GM23338 (cell line): ENCODE measurements at regions not wholly inside any gene's neighbourhood (a gene's known extent, or its start where the extent isn't known, plus 50 kb on each side); places are given as distances from the start of the nearest gene placed in this dataset.

Experiments
- ATAC-seq: fragments of 200-7000 bp; cut with Tn5 transposase; 3 replicates; pipeline ENCODE4 v1.9.1; 2020
- DNase-seq: peaks from one replicate; pipeline ENCODE4 v3.0.0-alpha.2; 2015; ENCODE audit warnings: low spot score
- H2AFZ ChIP-seq: fragments of 200-600 bp; sonication (generic); 2 replicates; pipeline ENCODE4 v1.8.0; 2016; ENCODE audit warnings: antibody characterized with exemption, mild to moderate bottlenecking, moderate library complexity
- H3F3A ChIP-seq: fragments of 200-600 bp; sonication (generic); replicated peaks from 2 replicates; pipeline ENCODE4 v1.8.0; 2017; ENCODE audit warnings: antibody characterized with exemption, mixed run types, low read depth
- H3K27ac ChIP-seq: fragments of 200-600 bp; sonication (generic); 2 replicates; pipeline ENCODE4 v1.6.1; 2016; ENCODE audit warnings: low read depth
- H3K27me3 ChIP-seq: fragments of 200-600 bp; sonication (generic); 2 replicates; pipeline ENCODE4 v1.8.0; 2016; ENCODE audit warnings: mild to moderate bottlenecking, mixed run types, moderate library complexity; ENCODE audit not compliant: insufficient read depth
- H3K36me3 ChIP-seq: fragments of 200-600 bp; sonication (generic); 2 replicates; pipeline ENCODE4 v1.8.0; 2016; ENCODE audit warnings: mild to moderate bottlenecking; ENCODE audit not compliant: insufficient read depth
- H3K4me1 ChIP-seq: fragments of 200-600 bp; sonication (generic); 2 replicates; pipeline ENCODE4 v1.8.0; 2016; ENCODE audit warnings: mild to moderate bottlenecking, moderate library complexity; ENCODE audit not compliant: insufficient read depth
- H3K4me2 ChIP-seq: fragments of 200-600 bp; sonication (generic); 2 replicates; pipeline ENCODE4 v1.7.1; 2017; ENCODE audit warnings: mixed run types
- H3K4me3 ChIP-seq: fragments of 200-600 bp; sonication (generic); 2 replicates; pipeline ENCODE4 v1.6.1; 2016; ENCODE audit warnings: mixed run types
- H3K79me2 ChIP-seq: fragments of 200-600 bp; sonication (generic); replicated peaks from 2 replicates; pipeline ENCODE4 v1.8.0; 2017; ENCODE audit warnings: mild to moderate bottlenecking; ENCODE audit not compliant: insufficient read depth
- H3K9me2 ChIP-seq: fragments of 200-600 bp; sonication (generic); 2 replicates; pipeline ENCODE4 v1.8.0; 2017; ENCODE audit not compliant: insufficient read depth
- H4K20me1 ChIP-seq: fragments of 200-600 bp; sonication (generic); replicated peaks from 2 replicates; pipeline ENCODE4 v1.8.0; 2017; ENCODE audit warnings: mild to moderate bottlenecking; ENCODE audit not compliant: insufficient read depth
- H3K27ac Mint-ChIP-seq: 2 replicates; pipeline ENCODE4 v1.8.0; 2020; ENCODE audit warnings: inconsistent platforms, mild to moderate bottlenecking, moderate library complexity, mixed read lengths
- H3K27me3 Mint-ChIP-seq: 3 replicates; pipeline ENCODE4 v1.8.0; 2022; ENCODE audit warnings: low read depth, mild to moderate bottlenecking, moderate library complexity, mixed read lengths, inconsistent platforms; ENCODE audit not compliant: insufficient read depth, poor library complexity
- H3K36me3 Mint-ChIP-seq: 3 replicates; pipeline ENCODE4 v1.8.0; 2021; ENCODE audit warnings: low read depth, mild to moderate bottlenecking, inconsistent platforms, moderate library complexity, mixed read lengths
- H3K4me1 Mint-ChIP-seq: 3 replicates; pipeline ENCODE4 v1.8.0; 2020; ENCODE audit warnings: mild to moderate bottlenecking, inconsistent platforms, mixed read lengths
- H3K4me3 Mint-ChIP-seq: 3 replicates; pipeline ENCODE4 v1.8.0; 2021; ENCODE audit warnings: moderate library complexity, mild to moderate bottlenecking, inconsistent platforms, mixed read lengths
- H3K9me3 Mint-ChIP-seq: 3 replicates; pipeline ENCODE4 v1.8.0; 2020; ENCODE audit warnings: moderate library complexity, mild to moderate bottlenecking, inconsistent platforms, mixed read lengths
- CREB1 ChIP-seq: fragments of 250-450 bp; sonication (Bioruptor Pico); IDR thresholded peaks from 2 replicates; pipeline ENCODE4 v1.5.0; 2020; ENCODE audit warnings: low read depth, mild to moderate bottlenecking, moderate library complexity
- CTCF ChIP-seq, 2 experiments: fragments of 200-600 bp in 1 of 2; sonication (generic) in 1 of 2; conservative IDR thresholded peaks; 2 replicates each; pipeline versions ENCODE4 v1.5.1 to v1.6.1; 2016 to 2017; ENCODE audit warnings: antibody characterized with exemption in 2 of 2, low read depth in 2 of 2, mild to moderate bottlenecking in 2 of 2, moderate library complexity in 1 of 2
- ETS1 ChIP-seq: IDR thresholded peaks from 2 replicates; pipeline ENCODE4 v1.6.1; 2016; ENCODE audit warnings: antibody characterized with exemption
- EZH2 ChIP-seq: fragments of 200-600 bp; sonication (generic); IDR thresholded peaks from one replicate; pipeline ENCODE4 v1.8.0; 2017; ENCODE audit warnings: antibody characterized with exemption, mild to moderate bottlenecking, low read depth; ENCODE audit not compliant: unreplicated experiment
- NANOG ChIP-seq: IDR thresholded peaks from 2 replicates; pipeline ENCODE4 v1.6.1; 2016; ENCODE audit warnings: antibody characterized with exemption, borderline replicate concordance
- POLR2AphosphoS5 ChIP-seq: IDR thresholded peaks from 2 replicates; pipeline ENCODE4 v1.6.1; 2016; ENCODE audit warnings: antibody characterized with exemption, low read depth
- STAT1 ChIP-seq: IDR thresholded peaks from one replicate; pipeline ENCODE4 v1.6.1; 2016; ENCODE audit warnings: antibody characterized with exemption; ENCODE audit not compliant: unreplicated experiment
- ZNF114 ChIP-seq: fragments of 250-450 bp; sonication (Bioruptor Pico); IDR thresholded peaks from 2 replicates; pipeline ENCODE4 v1.5.0; 2020; ENCODE audit warnings: mild to moderate bottlenecking, moderate library complexity
- ZNF331 ChIP-seq: fragments of 250-450 bp; sonication (Bioruptor Pico); IDR thresholded peaks from 2 replicates; pipeline ENCODE4 v1.5.0; 2020; ENCODE audit warnings: low read depth, mild to moderate bottlenecking, moderate library complexity
- ZNF462 ChIP-seq: fragments of 250-450 bp; sonication (Bioruptor Pico); IDR thresholded peaks from 2 replicates; pipeline ENCODE4 v1.5.0; 2020; ENCODE audit warnings: mild to moderate bottlenecking, moderate library complexity

GRCh38 chrX:51404445-51404844 lies 71.8 kb downstream of the NUDT10 start:
- no peak for ATAC-seq
- TF ChIP-seq ZNF462 (no peak), ZNF114 (CRISPR knock-in tag) (no peak), CREB1 (CRISPR knock-in tag) (no peak), EZH2 (no peak), CTCF (conservative IDR thresholded peaks at IDR 0.05; ENCODE audit: low read depth in 2 of 2) (no peak), NANOG (no peak), ZNF331 (CRISPR knock-in tag) (no peak), STAT1 (no peak), POLR2AphosphoS5 (no peak), ETS1 (no peak)
- Mint-ChIP-seq H3K36me3 (no peaks in the 10 kb centered on the region; the same call in 2 of the 3 replicates), H3K4me1 (peaks cover 13% of the 10 kb centered on the region), H3K27me3 (no peaks in the 10 kb centered on the region), H3K4me3 (no peak overlapping the region), H3K9me3 (peaks cover 5% of the 10 kb centered on the region; the same call in 2 of the 3 replicates), H3K27ac (no peak overlapping the region)
- Histone ChIP-seq H3F3A (no peaks in the 10 kb centered on the region), H3K4me2 (no peak overlapping the region), H3K36me3 (no peaks in the 10 kb centered on the region), H4K20me1 (no peaks in the 10 kb centered on the region), H3K4me3 (no peak overlapping the region), H3K27me3 (no peaks in the 10 kb centered on the region), H3K4me1 (no peaks in the 10 kb centered on the region), H3K27ac (no peak overlapping the region), H3K9me2 (no peaks in the 10 kb centered on the region), H3K79me2 (no peaks in the 10 kb centered on the region), H2AFZ (no peak overlapping the region)
- no peak for DNase-seq
